ENCODE measurements at regions not wholly inside any gene's neighbourhood (a gene's known extent, or its start where the extent isn't known, plus 50 kb on each side); places are given as distances from the start of the nearest gene placed in this dataset.

DNA sequence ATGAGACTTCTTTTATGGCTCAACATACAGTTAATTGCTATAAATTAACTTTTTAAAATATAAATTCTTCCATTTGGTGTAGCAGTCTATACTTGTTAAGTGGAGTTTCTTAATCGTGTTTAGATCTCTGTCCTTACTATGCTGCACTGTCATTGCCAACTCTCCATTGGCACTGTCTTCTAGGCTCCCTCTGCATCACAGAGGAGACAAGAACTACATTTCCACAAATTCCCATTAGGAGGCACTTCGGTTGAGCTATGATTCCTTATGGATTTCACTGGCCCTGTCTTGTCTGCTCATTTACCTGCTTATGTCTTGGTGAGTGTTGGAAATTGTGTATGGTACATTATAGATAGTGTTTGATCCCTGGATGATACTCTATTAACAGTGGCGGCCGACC, 630.9 kb upstream of the ATXN7L3B start:
- no peak overlapping the region for H3K4me2 ChIP-seq
- H3K79me2 ChIP-seq (ENCODE audit: low read depth): no peaks in the 10 kb centered on the region
- ChIA-PET POLR2A (ENCODE audit: unreplicated experiment) (no interaction called here), CTCF (no interaction called here)
- no peaks in the 10 kb centered on the region for H3K4me1 ChIP-seq (replicated peaks; ENCODE audit: insufficient read depth)
- no peak overlapping the region for H3K27ac ChIP-seq
- no peak overlapping the region for H2AFZ ChIP-seq
- no peaks in the 10 kb centered on the region for H3K36me3 ChIP-seq (ENCODE audit: low read depth)
- BruUV-seq (replicated peaks): no TSS peak
- no peaks in the 10 kb centered on the region for H4K20me1 ChIP-seq (ENCODE audit: insufficient read depth)
- H3F3A ChIP-seq (ENCODE audit: insufficient read depth, low read depth): no peaks in the 10 kb centered on the region
- no peak for DNase-seq
- no peaks in the 10 kb centered on the region for H3K27me3 ChIP-seq (ENCODE audit: insufficient read depth, low read depth)
- intact Hi-C loops (cut with micrococcal nuclease; ENCODE audit: unreplicated experiment): no loop called here
- no peaks in the 10 kb centered on the region for H3K9me3 ChIP-seq (ENCODE audit: insufficient read depth, low read depth)
- H3K4me3 ChIP-seq: no peak overlapping the region
- TF ChIP-seq, protein P1, sequence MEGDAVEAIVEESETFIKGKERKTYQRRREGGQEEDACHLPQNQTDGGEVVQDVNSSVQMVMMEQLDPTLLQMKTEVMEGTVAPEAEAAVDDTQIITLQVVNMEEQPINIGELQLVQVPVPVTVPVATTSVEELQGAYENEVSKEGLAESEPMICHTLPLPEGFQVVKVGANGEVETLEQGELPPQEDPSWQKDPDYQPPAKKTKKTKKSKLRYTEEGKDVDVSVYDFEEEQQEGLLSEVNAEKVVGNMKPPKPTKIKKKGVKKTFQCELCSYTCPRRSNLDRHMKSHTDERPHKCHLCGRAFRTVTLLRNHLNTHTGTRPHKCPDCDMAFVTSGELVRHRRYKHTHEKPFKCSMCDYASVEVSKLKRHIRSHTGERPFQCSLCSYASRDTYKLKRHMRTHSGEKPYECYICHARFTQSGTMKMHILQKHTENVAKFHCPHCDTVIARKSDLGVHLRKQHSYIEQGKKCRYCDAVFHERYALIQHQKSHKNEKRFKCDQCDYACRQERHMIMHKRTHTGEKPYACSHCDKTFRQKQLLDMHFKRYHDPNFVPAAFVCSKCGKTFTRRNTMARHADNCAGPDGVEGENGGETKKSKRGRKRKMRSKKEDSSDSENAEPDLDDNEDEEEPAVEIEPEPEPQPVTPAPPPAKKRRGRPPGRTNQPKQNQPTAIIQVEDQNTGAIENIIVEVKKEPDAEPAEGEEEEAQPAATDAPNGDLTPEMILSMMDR (conservative IDR thresholded peaks at IDR 0.05): no peak
- TF ChIP-seq EZH2 (IDR thresholded peaks at IDR 0.05; ENCODE audit: low read depth): no peak
- no peaks in the 10 kb centered on the region for H3K9me2 ChIP-seq (ENCODE audit: insufficient read depth)

DNA sequence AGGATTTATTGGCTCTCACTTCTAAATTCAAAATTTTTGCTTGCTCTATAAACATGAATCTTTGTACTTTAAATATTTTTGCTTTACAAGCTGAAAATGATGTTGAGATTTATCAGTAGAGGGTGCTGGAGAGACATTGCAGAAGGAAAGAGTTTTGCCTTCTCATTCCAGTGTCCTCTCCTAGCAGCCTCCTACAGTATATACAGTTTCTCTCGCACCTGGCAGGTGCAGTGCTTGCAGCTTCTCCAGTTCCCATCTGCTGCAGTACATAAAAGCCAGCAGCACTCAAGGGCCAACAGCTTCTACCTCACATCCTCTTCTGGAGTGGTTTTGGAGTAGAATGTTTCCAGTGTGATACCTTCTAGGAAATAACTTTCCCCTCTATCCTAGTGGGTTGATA, 601.8 kb upstream of the ATXN7L3B start:
- no TSS peak for BruUV-seq (replicated peaks)
- CTCF ChIA-PET: no interaction called here

DNA sequence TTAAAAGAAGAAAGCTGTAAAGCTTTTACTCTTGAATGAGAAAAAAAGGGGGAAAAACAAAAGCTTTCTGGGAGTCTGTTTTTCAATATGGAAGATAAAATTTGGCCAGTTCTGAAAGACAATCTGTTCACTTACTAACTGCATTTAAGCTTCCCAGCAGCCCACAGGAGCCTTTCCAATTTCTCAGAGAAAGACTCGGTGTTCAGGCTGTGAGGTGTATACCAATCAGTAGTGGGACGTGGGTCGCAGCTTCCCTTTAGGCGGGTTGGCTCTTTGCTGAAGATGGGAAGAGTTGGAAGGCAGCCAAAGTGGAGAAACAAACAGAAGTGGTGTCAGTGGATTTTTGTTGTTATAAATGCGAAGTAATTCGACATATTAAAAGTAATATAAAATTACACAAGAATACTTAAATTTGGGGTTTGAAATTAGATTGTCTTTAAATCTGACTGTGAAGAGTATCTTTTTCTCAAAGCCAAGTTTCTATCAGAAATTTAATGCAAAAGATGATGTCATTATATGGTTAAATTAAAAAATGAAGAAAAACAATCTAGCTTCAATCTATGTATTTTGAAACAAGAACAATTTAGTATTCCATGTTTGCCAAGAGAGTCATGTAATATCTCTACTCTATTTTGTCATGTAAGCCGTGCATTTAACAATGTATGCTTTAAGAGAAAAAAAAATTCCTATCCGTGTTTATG, 590.2 kb upstream of the ATXN7L3B start:
- Histone ChIP-seq H3K4me2 (no peak overlapping the region), H3K79me2 (ENCODE audit: low read depth) (no peaks in the 10 kb centered on the region), H2AFZ (no peak overlapping the region), H3K4me3 (no peak overlapping the region), H3K4me1 (replicated peaks; ENCODE audit: insufficient read depth) (no peaks in the 10 kb centered on the region), H4K20me1 (ENCODE audit: insufficient read depth) (no peaks in the 10 kb centered on the region; the same call in 1 of the 2 replicates), H3K9me3 (ENCODE audit: insufficient read depth, low read depth) (no peaks in the 10 kb centered on the region), H3K27ac (no peak overlapping the region), H3K9me2 (ENCODE audit: insufficient read depth) (no peaks in the 10 kb centered on the region), H3F3A (ENCODE audit: insufficient read depth, low read depth) (no peaks in the 10 kb centered on the region), H3K36me3 (ENCODE audit: low read depth) (no peaks in the 10 kb centered on the region), H3K27me3 (ENCODE audit: insufficient read depth, low read depth) (no peaks in the 10 kb centered on the region)
- TF ChIP-seq EZH2 (IDR thresholded peaks at IDR 0.05; ENCODE audit: low read depth): no peak
- TF ChIP-seq, protein P1 (conservative IDR thresholded peaks at IDR 0.05): no peak
- intact Hi-C loops (cut with micrococcal nuclease; ENCODE audit: unreplicated experiment): no loop called here
- BruUV-seq (replicated peaks): no TSS peak
- DNase-seq: no peak
- POLR2A ChIA-PET (ENCODE audit: unreplicated experiment): no interaction called here
- CTCF ChIA-PET: no interaction called here

More for the DNA sequence above, 601.8 kb upstream of the ATXN7L3B start:
- Histone ChIP-seq H3F3A (ENCODE audit: insufficient read depth, low read depth) (no peaks in the 10 kb centered on the region), H3K4me1 (replicated peaks; ENCODE audit: insufficient read depth) (no peaks in the 10 kb centered on the region), H2AFZ (no peak overlapping the region), H3K9me2 (ENCODE audit: insufficient read depth) (no peaks in the 10 kb centered on the region), H3K27ac (no peak overlapping the region), H3K27me3 (ENCODE audit: insufficient read depth, low read depth) (no peaks in the 10 kb centered on the region), H3K4me3 (no peak overlapping the region), H3K4me2 (no peak overlapping the region), H4K20me1 (ENCODE audit: insufficient read depth) (no peaks in the 10 kb centered on the region), H3K9me3 (ENCODE audit: insufficient read depth, low read depth) (no peaks in the 10 kb centered on the region), H3K36me3 (ENCODE audit: low read depth) (no peaks in the 10 kb centered on the region), H3K79me2 (ENCODE audit: low read depth) (no peaks in the 10 kb centered on the region)
- DNase-seq: no peak
- intact Hi-C loops (cut with micrococcal nuclease; ENCODE audit: unreplicated experiment): loop anchor here (1.0 to 10.0 kb wide), 4 partner anchors 381 to 599 kb away; partner anchors contain the start of gene ATXN7L3B
- TF ChIP-seq EZH2 (IDR thresholded peaks at IDR 0.05; ENCODE audit: low read depth): no peak
- TF ChIP-seq, protein P1 (conservative IDR thresholded peaks at IDR 0.05): peak; percentile 65
- POLR2A ChIA-PET (ENCODE audit: unreplicated experiment): no interaction called here
